GM12878 (cell line): ENCODE measurements at regions not wholly inside any gene's neighbourhood (a gene's known extent, or its start where the extent isn't known, plus 50 kb on each side); places are given as distances from the start of the nearest gene placed in this dataset.

Experiments
- ATAC-seq: fragments of 200-7000 bp; cut with Tn5 transposase; 3 replicates; pipeline ENCODE4 v1.9.1; 2020; ENCODE audit warnings: mild to moderate bottlenecking, moderate library complexity
- BruUV-seq: library from RNA; stranded (reverse); fragments of 400-500 nt; replicated peaks from 2 replicates; lab custom pipeline; 2021; lab: Mats Ljungman, UMichigan
- CTCF ChIA-PET: fragments of 300-600 bp; sonication (Branson Sonifier 250); formaldehyde crosslinking; extraction: SDS; loops from one replicate; lab custom pipeline; 2021; ENCODE audit warnings: inconsistent platforms; lab: Yijun Ruan, JAX
- POLR2A ChIA-PET: fragments of 350-600 bp; formaldehyde crosslinking; extraction: SDS; loops from one replicate; lab custom pipeline; 2021; ENCODE audit warnings: inconsistent platforms; lab: Charles Lee
- RAD21 ChIA-PET: fragments of 300-600 bp; sonication (Branson Sonifier 250); formaldehyde crosslinking; loops from one replicate; lab custom pipeline; 2023; ENCODE audit warnings: antibody characterized with exemption; ENCODE audit not compliant: unreplicated experiment; lab: Charles Lee
- SMC1A ChIA-PET: fragments of 300-600 bp; sonication (Branson Sonifier 250); formaldehyde crosslinking; loops from one replicate; lab custom pipeline; 2023; ENCODE audit not compliant: unreplicated experiment, uncharacterized antibody; lab: Charles Lee
- DNase-seq: peaks from one replicate; pipeline ENCODE4 v3.0.0-alpha.2; 2011; ENCODE audit warnings: low read depth, low spot score
- FAIRE-seq: peaks from 3 replicates; lab custom pipeline; 2011; peaks lifted over from hg19 to GRCh38; lab: Jason Lieb, UNC
- H2AFZ ChIP-seq: 2 replicates; pipeline ENCODE4 v1.6.0; 2011; ENCODE audit warnings: low read depth, low read length, control low read depth; ENCODE audit not compliant: control insufficient read depth
- H3K27ac ChIP-seq: 2 replicates; pipeline ENCODE4 v1.5.1; 2011; ENCODE audit warnings: control low read depth; ENCODE audit not compliant: control insufficient read depth, insufficient read depth
- H3K27me3 ChIP-seq, 2 experiments: replicated peaks in 1 of 2; 2 replicates each; pipeline versions ENCODE4 v1.6.0 to v1.6.1; 2011; ENCODE audit warnings: low read length in 1 of 2; ENCODE audit not compliant: control insufficient read depth in 2 of 2, insufficient read depth in 2 of 2
- H3K36me3 ChIP-seq, 2 experiments: 2 replicates each; pipeline ENCODE4 v1.5.1; 2011; ENCODE audit warnings: low read length in 1 of 2; ENCODE audit not compliant: control insufficient read depth in 2 of 2, insufficient read depth in 2 of 2
- H3K4me1 ChIP-seq: 2 replicates; pipeline ENCODE4 v1.6.1; 2011; ENCODE audit warnings: mild to moderate bottlenecking, low read length, moderate library complexity, mixed read lengths; ENCODE audit not compliant: control insufficient read depth, insufficient read depth
- H3K4me2 ChIP-seq: 2 replicates; pipeline ENCODE4 v1.6.0; 2011; ENCODE audit warnings: control low read depth; ENCODE audit not compliant: control insufficient read depth, insufficient read depth
- H3K4me3 ChIP-seq: fragments of 200-600 bp; sonication (generic); 2 replicates; pipeline ENCODE4 v1.5.1; 2016
- H3K79me2 ChIP-seq: 2 replicates; pipeline ENCODE4 v1.6.0; 2011; ENCODE audit warnings: low read length; ENCODE audit not compliant: control insufficient read depth, insufficient read depth
- H3K9ac ChIP-seq: 2 replicates; pipeline ENCODE4 v1.8.0; 2011; ENCODE audit warnings: low read length, control low read depth, mixed read lengths; ENCODE audit not compliant: control insufficient read depth, insufficient read depth
- H3K9me3 ChIP-seq: replicated peaks from 3 replicates; pipeline ENCODE4 v1.5.1; 2011; ENCODE audit warnings: mild to moderate bottlenecking, low read length; ENCODE audit not compliant: control insufficient read depth, insufficient read depth
- H4K20me1 ChIP-seq: 2 replicates; pipeline ENCODE4 v1.6.0; 2011; ENCODE audit not compliant: control insufficient read depth, insufficient read depth
- CBX3 ChIP-seq: fragments of 200-600 bp; sonication (generic); IDR thresholded peaks from 2 replicates; pipeline ENCODE4 v1.6.1; 2016; ENCODE audit warnings: low read depth, borderline replicate concordance
- CBX5 ChIP-seq: sonication (generic); IDR thresholded peaks from 2 replicates; pipeline ENCODE4 v1.6.1; 2016; ENCODE audit warnings: low read depth, moderate library complexity, mild to moderate bottlenecking, inconsistent platforms
- CHD2 ChIP-seq: IDR thresholded peaks from 2 replicates; pipeline ENCODE4 v1.6.1; 2011; ENCODE audit warnings: low read depth, low read length, improper control_type of control experiment, borderline replicate concordance
- DPF2 ChIP-seq: fragments of 450-650 bp; IDR thresholded peaks from 2 replicates; pipeline ENCODE4 v1.6.1; 2017; ENCODE audit warnings: mild to moderate bottlenecking
- FOXM1 ChIP-seq: IDR thresholded peaks from 2 replicates; pipeline ENCODE4 v1.6.1; 2012; ENCODE audit warnings: low read depth, mild to moderate bottlenecking, inconsistent platforms, low read length, moderate library complexity
- IRF4 ChIP-seq: IDR thresholded peaks from 2 replicates; pipeline ENCODE4 v1.6.1; 2011; ENCODE audit warnings: low read depth, low read length
- LARP7 ChIP-seq: fragments of 450-650 bp; IDR thresholded peaks from 2 replicates; pipeline ENCODE4 v1.6.1; 2017; ENCODE audit warnings: mild to moderate bottlenecking
- NFYA ChIP-seq: IDR thresholded peaks from 2 replicates; pipeline ENCODE4 v1.6.1; 2011; ENCODE audit warnings: low read depth, mild to moderate bottlenecking, low read length, improper control_type of control experiment, borderline replicate concordance
- ZNF384 ChIP-seq: IDR thresholded peaks from 2 replicates; pipeline ENCODE4 v1.6.1; 2012; ENCODE audit warnings: low read depth, mild to moderate bottlenecking, low read length, improper control_type of control experiment, borderline replicate concordance
- in situ Hi-C: fragments of 300-500 bp; cut with MboI; formaldehyde crosslinking; loops from 9 replicates; pipeline ENCODE4 v1.14.3; 2018; ENCODE audit warnings: mixed read lengths
- intact Hi-C: fragments of 100-400 bp; cut with micrococcal nuclease; formaldehyde crosslinking; loops from one replicate; pipeline ENCODE4 v1.14.2; 2022; ENCODE audit not compliant: unreplicated experiment
- TF ChIP-seq, protein P1 (sequence below): fragments of 450-650 bp; IDR thresholded peaks from 2 replicates; pipeline ENCODE4 v1.6.1; 2014; ENCODE audit warnings: mild to moderate bottlenecking
- TF ChIP-seq, protein P2 (sequence below): IDR thresholded peaks from 2 replicates; pipeline ENCODE4 v1.6.1; 2012; ENCODE audit warnings: mild to moderate bottlenecking, low read depth, low read length
- TF ChIP-seq, protein P3 (sequence below): fragments of 450-650 bp; IDR thresholded peaks from 2 replicates; pipeline ENCODE4 v1.6.1; 2018; ENCODE audit warnings: mild to moderate bottlenecking, low read depth, moderate library complexity; ENCODE audit not compliant: partially characterized antibody

DNA sequence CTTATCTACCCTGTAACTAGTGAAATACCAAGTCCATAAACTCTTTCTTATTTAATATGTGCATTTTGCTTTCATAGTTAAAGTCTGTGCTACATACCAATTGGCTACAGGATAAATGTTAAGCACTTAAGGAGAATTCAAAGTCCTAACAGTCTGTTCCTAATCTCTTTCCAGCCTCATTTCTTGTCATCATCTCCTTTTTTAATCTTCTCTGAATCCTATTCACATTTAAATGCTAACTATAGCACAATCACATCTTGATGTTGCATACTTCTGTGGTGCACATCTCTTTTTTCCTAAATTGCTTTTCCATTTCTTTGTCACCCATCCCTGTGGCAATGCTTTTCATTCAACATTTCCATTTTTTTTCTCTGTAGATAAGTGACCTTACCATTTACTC is 996.1 kb upstream of the TYRP1 start:
- Histone ChIP-seq H3K9ac (no peak overlapping the region), H3K9me3 (no peaks in the 10 kb centered on the region), H3K79me2 (no peaks in the 10 kb centered on the region), H3K27ac (no peak overlapping the region), H3K4me1 (no peaks in the 10 kb centered on the region), H3K4me3 (no peak overlapping the region), H3K27me3 (no peaks in the 10 kb centered on the region), H4K20me1 (no peaks in the 10 kb centered on the region), H3K36me3 (no peaks in the 10 kb centered on the region), H2AFZ (no peak overlapping the region), H3K4me2 (no peak overlapping the region)
- FAIRE-seq = no peak
- in situ Hi-C loops = no loop called here
- SMC1A ChIA-PET = no interaction called here
- CTCF ChIA-PET = no interaction called here
- intact Hi-C loops = no loop called here
- BruUV-seq = no TSS peak
- POLR2A ChIA-PET = no interaction called here
- RAD21 ChIA-PET = no interaction called here
- no peak for DNase-seq
- no peak for ATAC-seq
- TF ChIP-seq DPF2 = no peak
- TF ChIP-seq, protein P1, sequence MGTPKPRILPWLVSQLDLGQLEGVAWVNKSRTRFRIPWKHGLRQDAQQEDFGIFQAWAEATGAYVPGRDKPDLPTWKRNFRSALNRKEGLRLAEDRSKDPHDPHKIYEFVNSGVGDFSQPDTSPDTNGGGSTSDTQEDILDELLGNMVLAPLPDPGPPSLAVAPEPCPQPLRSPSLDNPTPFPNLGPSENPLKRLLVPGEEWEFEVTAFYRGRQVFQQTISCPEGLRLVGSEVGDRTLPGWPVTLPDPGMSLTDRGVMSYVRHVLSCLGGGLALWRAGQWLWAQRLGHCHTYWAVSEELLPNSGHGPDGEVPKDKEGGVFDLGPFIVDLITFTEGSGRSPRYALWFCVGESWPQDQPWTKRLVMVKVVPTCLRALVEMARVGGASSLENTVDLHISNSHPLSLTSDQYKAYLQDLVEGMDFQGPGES = no peak
- TF ChIP-seq NFYA = no peak
- TF ChIP-seq CBX3 = no peak
- no peak for TF ChIP-seq FOXM1
- TF ChIP-seq, protein P2, sequence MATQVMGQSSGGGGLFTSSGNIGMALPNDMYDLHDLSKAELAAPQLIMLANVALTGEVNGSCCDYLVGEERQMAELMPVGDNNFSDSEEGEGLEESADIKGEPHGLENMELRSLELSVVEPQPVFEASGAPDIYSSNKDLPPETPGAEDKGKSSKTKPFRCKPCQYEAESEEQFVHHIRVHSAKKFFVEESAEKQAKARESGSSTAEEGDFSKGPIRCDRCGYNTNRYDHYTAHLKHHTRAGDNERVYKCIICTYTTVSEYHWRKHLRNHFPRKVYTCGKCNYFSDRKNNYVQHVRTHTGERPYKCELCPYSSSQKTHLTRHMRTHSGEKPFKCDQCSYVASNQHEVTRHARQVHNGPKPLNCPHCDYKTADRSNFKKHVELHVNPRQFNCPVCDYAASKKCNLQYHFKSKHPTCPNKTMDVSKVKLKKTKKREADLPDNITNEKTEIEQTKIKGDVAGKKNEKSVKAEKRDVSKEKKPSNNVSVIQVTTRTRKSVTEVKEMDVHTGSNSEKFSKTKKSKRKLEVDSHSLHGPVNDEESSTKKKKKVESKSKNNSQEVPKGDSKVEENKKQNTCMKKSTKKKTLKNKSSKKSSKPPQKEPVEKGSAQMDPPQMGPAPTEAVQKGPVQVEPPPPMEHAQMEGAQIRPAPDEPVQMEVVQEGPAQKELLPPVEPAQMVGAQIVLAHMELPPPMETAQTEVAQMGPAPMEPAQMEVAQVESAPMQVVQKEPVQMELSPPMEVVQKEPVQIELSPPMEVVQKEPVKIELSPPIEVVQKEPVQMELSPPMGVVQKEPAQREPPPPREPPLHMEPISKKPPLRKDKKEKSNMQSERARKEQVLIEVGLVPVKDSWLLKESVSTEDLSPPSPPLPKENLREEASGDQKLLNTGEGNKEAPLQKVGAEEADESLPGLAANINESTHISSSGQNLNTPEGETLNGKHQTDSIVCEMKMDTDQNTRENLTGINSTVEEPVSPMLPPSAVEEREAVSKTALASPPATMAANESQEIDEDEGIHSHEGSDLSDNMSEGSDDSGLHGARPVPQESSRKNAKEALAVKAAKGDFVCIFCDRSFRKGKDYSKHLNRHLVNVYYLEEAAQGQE = no peak
- no peak for TF ChIP-seq ZNF384
- TF ChIP-seq LARP7 = no peak
- TF ChIP-seq CBX5 = no peak
- TF ChIP-seq IRF4 = no peak
- TF ChIP-seq, protein P3, sequence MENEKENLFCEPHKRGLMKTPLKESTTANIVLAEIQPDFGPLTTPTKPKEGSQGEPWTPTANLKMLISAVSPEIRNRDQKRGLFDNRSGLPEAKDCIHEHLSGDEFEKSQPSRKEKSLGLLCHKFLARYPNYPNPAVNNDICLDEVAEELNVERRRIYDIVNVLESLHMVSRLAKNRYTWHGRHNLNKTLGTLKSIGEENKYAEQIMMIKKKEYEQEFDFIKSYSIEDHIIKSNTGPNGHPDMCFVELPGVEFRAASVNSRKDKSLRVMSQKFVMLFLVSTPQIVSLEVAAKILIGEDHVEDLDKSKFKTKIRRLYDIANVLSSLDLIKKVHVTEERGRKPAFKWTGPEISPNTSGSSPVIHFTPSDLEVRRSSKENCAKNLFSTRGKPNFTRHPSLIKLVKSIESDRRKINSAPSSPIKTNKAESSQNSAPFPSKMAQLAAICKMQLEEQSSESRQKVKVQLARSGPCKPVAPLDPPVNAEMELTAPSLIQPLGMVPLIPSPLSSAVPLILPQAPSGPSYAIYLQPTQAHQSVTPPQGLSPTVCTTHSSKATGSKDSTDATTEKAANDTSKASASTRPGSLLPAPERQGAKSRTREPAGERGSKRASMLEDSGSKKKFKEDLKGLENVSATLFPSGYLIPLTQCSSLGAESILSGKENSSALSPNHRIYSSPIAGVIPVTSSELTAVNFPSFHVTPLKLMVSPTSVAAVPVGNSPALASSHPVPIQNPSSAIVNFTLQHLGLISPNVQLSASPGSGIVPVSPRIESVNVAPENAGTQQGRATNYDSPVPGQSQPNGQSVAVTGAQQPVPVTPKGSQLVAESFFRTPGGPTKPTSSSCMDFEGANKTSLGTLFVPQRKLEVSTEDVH = no peak
- no peak for TF ChIP-seq CHD2
